ENCODE measurements at regions not wholly inside any gene's neighbourhood (a gene's known extent, or its start where the extent isn't known, plus 50 kb on each side); places are given as distances from the start of the nearest gene placed in this dataset.

GRCh38 chr14:49946320-49947141 is 53.6 kb downstream of the ARF6 start:
- H3K27ac ChIP-seq (ENCODE audit: low read depth, low read length, poor library complexity, severe bottlenecking): no peak overlapping the region
- H3K36me3 ChIP-seq (ENCODE audit: insufficient read depth, low read length): peaks cover 5% of the 10 kb centered on the region; the same call in 1 of the 2 replicates
- no peak overlapping the region for H3K4me3 ChIP-seq (ENCODE audit: low read depth, low read length, poor library complexity, severe bottlenecking)
- peaks cover 37% of the 10 kb centered on the region for H3K4me1 ChIP-seq (ENCODE audit: insufficient read depth, low read length, poor library complexity, severe bottlenecking)
- H3K79me2 ChIP-seq (ENCODE audit: insufficient read depth, low read depth, low read length): no peaks in the 10 kb centered on the region
- CTCF ChIA-PET (ENCODE audit: unreplicated experiment): no interaction called here
- TF ChIP-seq, protein P1, sequence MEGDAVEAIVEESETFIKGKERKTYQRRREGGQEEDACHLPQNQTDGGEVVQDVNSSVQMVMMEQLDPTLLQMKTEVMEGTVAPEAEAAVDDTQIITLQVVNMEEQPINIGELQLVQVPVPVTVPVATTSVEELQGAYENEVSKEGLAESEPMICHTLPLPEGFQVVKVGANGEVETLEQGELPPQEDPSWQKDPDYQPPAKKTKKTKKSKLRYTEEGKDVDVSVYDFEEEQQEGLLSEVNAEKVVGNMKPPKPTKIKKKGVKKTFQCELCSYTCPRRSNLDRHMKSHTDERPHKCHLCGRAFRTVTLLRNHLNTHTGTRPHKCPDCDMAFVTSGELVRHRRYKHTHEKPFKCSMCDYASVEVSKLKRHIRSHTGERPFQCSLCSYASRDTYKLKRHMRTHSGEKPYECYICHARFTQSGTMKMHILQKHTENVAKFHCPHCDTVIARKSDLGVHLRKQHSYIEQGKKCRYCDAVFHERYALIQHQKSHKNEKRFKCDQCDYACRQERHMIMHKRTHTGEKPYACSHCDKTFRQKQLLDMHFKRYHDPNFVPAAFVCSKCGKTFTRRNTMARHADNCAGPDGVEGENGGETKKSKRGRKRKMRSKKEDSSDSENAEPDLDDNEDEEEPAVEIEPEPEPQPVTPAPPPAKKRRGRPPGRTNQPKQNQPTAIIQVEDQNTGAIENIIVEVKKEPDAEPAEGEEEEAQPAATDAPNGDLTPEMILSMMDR (conservative IDR thresholded peaks at IDR 0.05; ENCODE audit: low read length): no peak
- TF ChIP-seq EZH2phosphoT487 (IDR thresholded peaks at IDR 0.05; ENCODE audit: borderline replicate concordance, low read depth, low read length): no peak
- peak; percentile 30 for DNase-seq (ENCODE audit: low spot score)
- no peaks in the 10 kb centered on the region for H3K9me2 ChIP-seq (ENCODE audit: insufficient read depth, low read length)
- H2AFZ ChIP-seq (ENCODE audit: low read length): peak overlapping the region; percentile 63
- H3K4me2 ChIP-seq (ENCODE audit: low read length): peak overlapping the region; percentile 35
- intact Hi-C loops (cut with micrococcal nuclease; ENCODE audit: unreplicated experiment): no loop called here
- H3K9me3 ChIP-seq (ENCODE audit: low read length): 0 out of 2 replicates have a peak, but pooled peaks cover 5% of the 10 kb centered on the region
- POLR2A ChIA-PET: interaction anchor here (0.6 to 2.7 kb wide), 8 partner anchors 9 to 88 kb away, joined by 3 to 12 read pairs (median 6); no protein-coding TSS in a partner anchor
- BruUV-seq (replicated peaks): no TSS peak
- H4K20me1 ChIP-seq (ENCODE audit: insufficient read depth, low read length): no peaks in the 10 kb centered on the region

GRCh38 chr14:49947506-49947905 is 54.6 kb downstream of the ARF6 start:
- intact Hi-C loops (cut with micrococcal nuclease; ENCODE audit: unreplicated experiment): no loop called here
- Histone ChIP-seq H2AFZ (ENCODE audit: low read length) (no peak overlapping the region), H3K9me3 (ENCODE audit: low read length) (0 out of 2 replicates have a peak, but pooled peaks cover 4% of the 10 kb centered on the region), H3K36me3 (ENCODE audit: insufficient read depth, low read length) (no peaks in the 10 kb centered on the region; the same call in 1 of the 2 replicates), H3K9me2 (ENCODE audit: insufficient read depth, low read length) (no peaks in the 10 kb centered on the region), H3K4me2 (ENCODE audit: low read length) (no peak overlapping the region), H3K79me2 (ENCODE audit: insufficient read depth, low read depth, low read length) (no peaks in the 10 kb centered on the region), H3K27ac (ENCODE audit: low read depth, low read length, poor library complexity, severe bottlenecking) (no peak overlapping the region), H3K4me1 (ENCODE audit: insufficient read depth, low read length, poor library complexity, severe bottlenecking) (peaks cover 42% of the 10 kb centered on the region), H4K20me1 (ENCODE audit: insufficient read depth, low read length) (no peaks in the 10 kb centered on the region), H3K4me3 (ENCODE audit: low read depth, low read length, poor library complexity, severe bottlenecking) (no peak overlapping the region)
- no TSS peak for BruUV-seq (replicated peaks)
- CTCF ChIA-PET (ENCODE audit: unreplicated experiment): interaction anchor here (0.6 kb wide), 1 partner anchor 55 kb away, joined by 3 read pairs; no protein-coding TSS in a partner anchor
- DNase-seq (ENCODE audit: low spot score): no peak
- TF ChIP-seq, protein P1 (conservative IDR thresholded peaks at IDR 0.05; ENCODE audit: low read length): no peak
- TF ChIP-seq EZH2phosphoT487 (IDR thresholded peaks at IDR 0.05; ENCODE audit: borderline replicate concordance, low read depth, low read length): no peak
- POLR2A ChIA-PET: interaction anchor here (0.5 to 2.7 kb wide), 5 partner anchors 9 to 421 kb away, joined by 3 to 12 read pairs (median 5); no protein-coding TSS in a partner anchor
